ENCODE measurements at regions not wholly inside any gene's neighbourhood (a gene's known extent, or its start where the extent isn't known, plus 50 kb on each side); places are given as distances from the start of the nearest gene placed in this dataset.

DNA sequence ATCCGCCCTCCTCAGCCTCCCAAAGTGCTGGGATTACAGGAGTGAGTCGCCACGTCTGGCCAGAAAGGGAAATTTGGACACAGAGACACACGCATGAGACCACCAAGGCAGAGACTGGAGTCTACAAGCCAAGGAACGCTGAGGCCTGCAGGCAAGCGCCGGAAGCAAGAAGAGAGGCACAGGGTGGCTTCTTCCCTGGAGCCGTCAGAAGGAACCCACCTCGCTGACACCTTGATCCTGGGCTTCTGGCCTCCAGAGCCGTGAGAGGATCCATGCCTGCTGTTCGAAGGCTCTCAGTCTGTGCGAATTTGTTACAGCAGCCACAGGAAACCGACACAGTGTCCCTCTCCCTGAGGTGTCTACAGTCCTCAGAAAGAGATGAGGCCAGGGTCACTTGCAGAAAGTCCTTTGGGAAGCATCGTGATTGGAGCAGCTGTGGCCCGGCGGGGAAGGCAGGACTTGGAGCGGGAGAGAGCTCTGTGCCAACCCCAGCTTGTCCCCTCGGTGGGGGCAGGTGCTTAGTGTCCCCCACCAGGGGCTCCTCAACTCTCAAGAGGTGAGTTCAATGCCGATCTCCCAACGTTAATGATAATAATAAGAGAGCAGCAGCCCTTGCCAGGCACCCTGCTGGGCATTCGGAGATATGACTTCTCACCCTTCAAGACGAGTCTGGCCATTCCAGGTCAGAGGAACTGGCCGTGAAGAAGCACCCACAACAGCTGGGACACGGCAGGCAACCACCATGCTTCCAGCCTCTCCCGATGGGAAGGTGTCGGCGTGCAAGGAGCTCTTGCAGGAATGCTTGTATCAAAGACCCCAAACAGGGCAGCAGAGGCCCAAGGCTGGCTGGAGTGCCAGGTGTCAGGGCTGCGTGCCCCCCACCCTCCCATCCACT is 68.4 kb upstream of the TNRC6C start:
- DNase-seq (ENCODE audit: low read depth), result no peak
- TF ChIP-seq, protein P1, sequence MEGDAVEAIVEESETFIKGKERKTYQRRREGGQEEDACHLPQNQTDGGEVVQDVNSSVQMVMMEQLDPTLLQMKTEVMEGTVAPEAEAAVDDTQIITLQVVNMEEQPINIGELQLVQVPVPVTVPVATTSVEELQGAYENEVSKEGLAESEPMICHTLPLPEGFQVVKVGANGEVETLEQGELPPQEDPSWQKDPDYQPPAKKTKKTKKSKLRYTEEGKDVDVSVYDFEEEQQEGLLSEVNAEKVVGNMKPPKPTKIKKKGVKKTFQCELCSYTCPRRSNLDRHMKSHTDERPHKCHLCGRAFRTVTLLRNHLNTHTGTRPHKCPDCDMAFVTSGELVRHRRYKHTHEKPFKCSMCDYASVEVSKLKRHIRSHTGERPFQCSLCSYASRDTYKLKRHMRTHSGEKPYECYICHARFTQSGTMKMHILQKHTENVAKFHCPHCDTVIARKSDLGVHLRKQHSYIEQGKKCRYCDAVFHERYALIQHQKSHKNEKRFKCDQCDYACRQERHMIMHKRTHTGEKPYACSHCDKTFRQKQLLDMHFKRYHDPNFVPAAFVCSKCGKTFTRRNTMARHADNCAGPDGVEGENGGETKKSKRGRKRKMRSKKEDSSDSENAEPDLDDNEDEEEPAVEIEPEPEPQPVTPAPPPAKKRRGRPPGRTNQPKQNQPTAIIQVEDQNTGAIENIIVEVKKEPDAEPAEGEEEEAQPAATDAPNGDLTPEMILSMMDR (conservative IDR thresholded peaks at IDR 0.05; ENCODE audit: low read depth, low read length), result no peak
- no peak overlapping the region for H3K4me3 ChIP-seq (ENCODE audit: low read depth, low read length)

DNA sequence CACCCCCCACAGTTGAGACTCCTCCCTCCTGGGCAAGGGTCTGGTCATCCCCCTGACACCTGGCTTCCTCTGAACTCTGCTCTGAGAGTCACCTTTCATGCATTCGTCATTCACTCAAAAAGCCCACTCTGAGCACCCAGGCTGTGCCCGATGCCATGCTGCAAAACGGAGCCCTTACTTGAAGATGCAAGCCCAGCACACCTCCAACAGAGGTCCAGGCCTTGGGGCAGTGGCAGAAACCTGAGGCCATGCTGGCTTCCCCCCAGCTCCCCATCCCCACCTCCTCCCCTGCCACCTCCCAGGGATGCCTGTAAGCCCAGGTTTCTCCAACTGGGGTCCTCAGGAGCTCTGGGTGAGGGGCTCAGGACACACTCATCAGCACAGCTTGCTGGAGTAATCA is 67.7 kb upstream of the TNRC6C start:
- no peak overlapping the region for H3K4me3 ChIP-seq (ENCODE audit: low read depth, low read length)
- DNase-seq (ENCODE audit: low read depth), result no peak
- TF ChIP-seq, protein P1 (conservative IDR thresholded peaks at IDR 0.05; ENCODE audit: low read depth, low read length), result no peak

DNA sequence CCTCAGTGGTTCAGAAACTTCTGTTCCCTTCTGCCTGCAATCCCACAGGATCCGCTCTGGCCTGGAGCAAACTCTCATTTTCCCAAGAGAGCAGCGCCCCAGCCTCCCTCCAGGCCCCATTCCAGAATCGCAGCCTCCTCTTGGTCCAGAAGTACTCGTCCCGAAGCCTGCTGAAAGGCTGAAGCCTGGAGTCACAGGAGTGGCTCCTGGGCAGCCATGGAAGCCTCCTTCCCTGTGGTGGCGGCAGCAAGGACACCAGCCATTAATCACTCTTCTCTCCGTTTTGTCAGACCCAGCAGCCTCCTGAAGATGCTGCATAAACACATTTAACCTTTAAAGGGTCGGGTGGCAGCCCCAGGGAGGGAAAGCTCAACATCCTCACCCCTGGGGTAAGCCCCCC is 66.9 kb upstream of the TNRC6C start:
- TF ChIP-seq, protein P1 (conservative IDR thresholded peaks at IDR 0.05; ENCODE audit: low read depth, low read length), result no peak
- H3K4me3 ChIP-seq (ENCODE audit: low read depth, low read length), result no peak overlapping the region
- DNase-seq (ENCODE audit: low read depth), result no peak

DNA sequence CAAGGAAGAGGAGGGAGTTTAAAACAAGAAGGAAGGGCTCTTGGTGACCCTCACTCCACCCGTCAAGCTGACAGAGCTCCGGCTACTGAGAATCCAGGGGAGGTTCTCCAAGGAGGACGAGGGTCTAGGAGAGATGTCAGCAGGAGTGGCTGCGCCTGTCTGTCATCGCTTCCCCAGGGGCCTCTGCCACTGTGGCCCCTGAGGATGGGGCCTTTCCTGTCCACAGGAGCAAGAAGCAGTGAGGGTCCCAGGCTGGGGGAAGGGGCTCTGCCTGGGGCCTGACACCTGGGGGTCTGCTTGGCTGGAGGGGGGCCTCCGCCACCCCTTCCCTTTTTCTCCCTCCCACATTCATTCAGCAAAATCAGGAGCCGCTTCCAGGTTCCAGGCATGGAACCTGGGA is 66.5 kb upstream of the TNRC6C start:
- no peak for DNase-seq (ENCODE audit: low read depth)
- no peak overlapping the region for H3K4me3 ChIP-seq (ENCODE audit: low read depth, low read length)
- TF ChIP-seq, protein P1 (conservative IDR thresholded peaks at IDR 0.05; ENCODE audit: low read depth, low read length), result no peak

DNA sequence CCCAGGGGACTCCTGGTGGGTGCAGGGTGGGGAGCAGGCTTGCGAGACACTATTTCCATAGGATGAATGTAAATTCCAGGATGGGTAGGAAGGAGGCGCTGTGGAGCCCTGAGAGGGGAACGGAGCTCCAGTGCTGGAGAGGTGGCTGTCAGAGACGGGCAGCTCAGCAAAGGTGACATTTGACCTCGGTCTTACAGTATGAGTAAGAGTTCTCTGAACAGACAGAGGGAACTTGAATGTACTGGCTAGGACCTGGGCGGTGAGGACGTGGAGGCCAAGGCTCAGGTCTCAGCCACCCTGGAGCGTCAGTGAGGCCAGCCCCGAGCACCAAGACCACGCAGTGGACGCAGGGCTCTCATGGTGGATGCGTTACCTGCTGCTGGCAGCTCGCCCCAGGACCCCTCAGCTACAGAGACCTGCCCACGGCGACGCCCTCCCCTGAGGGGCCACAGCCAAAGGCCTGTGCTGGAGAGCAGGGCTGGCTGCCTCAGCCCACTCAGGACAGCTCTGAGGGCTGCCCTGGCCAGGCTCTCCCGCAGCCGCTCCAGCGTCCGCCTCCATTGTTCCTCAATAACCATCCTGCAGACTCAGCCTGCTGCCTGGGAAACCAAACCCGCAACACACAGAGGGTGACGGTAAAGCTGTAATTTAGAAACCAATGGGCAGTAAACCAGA is 65.9 kb upstream of the TNRC6C start:
- no peak for DNase-seq (ENCODE audit: low read depth)
- TF ChIP-seq, protein P1 (conservative IDR thresholded peaks at IDR 0.05; ENCODE audit: low read depth, low read length), result peak; percentile 51
- H3K4me3 ChIP-seq (ENCODE audit: low read depth, low read length), result no peak overlapping the region

DNA sequence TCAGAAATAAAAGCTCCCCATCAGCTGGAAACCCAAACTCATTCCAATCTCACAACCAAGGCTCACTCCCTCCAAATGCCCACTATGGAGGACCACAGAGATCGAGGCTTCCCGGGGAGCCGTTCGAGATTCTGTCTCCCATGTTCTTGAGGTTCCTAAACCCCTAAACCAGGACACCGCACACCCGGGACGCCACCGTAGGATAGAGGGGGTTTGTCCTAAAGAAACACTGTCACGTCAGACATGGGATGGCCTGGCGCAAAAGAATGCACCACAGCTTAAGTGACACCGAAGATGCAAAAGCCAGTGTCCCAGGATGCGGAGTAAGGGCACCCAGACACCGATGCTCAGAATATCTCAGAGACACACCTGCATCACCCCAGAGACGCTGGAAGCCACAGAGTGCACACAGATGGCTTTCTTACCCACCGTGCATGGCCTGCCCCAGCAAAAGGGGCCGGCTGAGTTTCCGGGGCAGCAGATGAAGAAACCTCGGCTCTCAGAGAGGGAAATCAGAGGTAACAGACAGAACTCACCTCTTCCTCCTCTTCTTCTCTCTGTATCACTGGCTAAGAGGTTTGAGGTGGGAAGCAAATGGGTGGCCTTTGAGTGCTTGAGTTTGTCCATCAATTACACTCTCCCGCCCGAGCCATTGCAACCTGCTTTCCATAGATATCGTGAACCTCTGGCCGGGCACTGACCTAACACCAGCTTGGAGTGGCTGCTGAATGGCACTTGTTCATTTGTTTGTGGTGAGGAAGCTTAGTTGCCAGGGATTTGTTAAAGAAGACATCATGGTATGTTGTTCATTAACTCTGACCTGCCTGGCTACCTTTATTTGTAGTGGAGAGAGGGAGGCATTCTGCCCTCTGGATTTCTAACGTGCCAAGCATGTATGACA is 65.1 kb upstream of the TNRC6C start:
- no peak overlapping the region for H3K4me3 ChIP-seq (ENCODE audit: low read depth, low read length)
- DNase-seq (ENCODE audit: low read depth), result no peak
- TF ChIP-seq, protein P1 (conservative IDR thresholded peaks at IDR 0.05; ENCODE audit: low read depth, low read length), result no peak
